Endothelial cell of umbilical vein (primary cell): ENCODE measurements at regions not wholly inside any gene's neighbourhood (a gene's known extent, or its start where the extent isn't known, plus 50 kb on each side); places are given as distances from the start of the nearest gene placed in this dataset.

Experiments
- BruUV-seq: library from RNA; stranded (reverse); fragments of 400-500 nt; replicated peaks from 2 replicates; lab custom pipeline; 2021; lab: Mats Ljungman, UMichigan
- CTCF ChIA-PET: fragments of 300-600, 350-600 bp; sonication (Branson Sonifier 250); formaldehyde crosslinking; loops from one replicate; lab custom pipeline; 2021; ENCODE audit warnings: antibody characterized with exemption, inconsistent platforms; lab: Charles Lee
- POLR2A ChIA-PET: fragments of 300-600, 350-600 bp; sonication (Branson Sonifier 250); formaldehyde crosslinking; loops from one replicate; lab custom pipeline; 2021; ENCODE audit warnings: antibody characterized with exemption, inconsistent platforms; lab: Charles Lee
- DNase-seq: peaks from one replicate; pipeline ENCODE4 v3.0.0-alpha.2; 2011; ENCODE audit warnings: low read depth, low spot score
- FAIRE-seq: peaks from 2 replicates; lab custom pipeline; 2011; peaks lifted over from hg19 to GRCh38; lab: Jason Lieb, UNC
- H2AFZ ChIP-seq: 2 replicates; pipeline ENCODE4 v1.6.0; 2012; ENCODE audit warnings: low read depth, low read length, control low read depth, inconsistent platforms
- H3K27ac ChIP-seq: 2 replicates; pipeline ENCODE4 v1.5.1; 2011; ENCODE audit warnings: low read depth, mild to moderate bottlenecking, control low read depth, low read length, moderate library complexity; ENCODE audit not compliant: insufficient read depth
- H3K27me3 ChIP-seq, 2 experiments: 2 replicates each; pipeline versions ENCODE4 v1.6.0 to v1.6.1; 2011; ENCODE audit warnings: low read length in 2 of 2, mixed read lengths in 1 of 2; ENCODE audit not compliant: control insufficient read depth in 2 of 2, insufficient read depth in 2 of 2
- H3K36me3 ChIP-seq, 2 experiments: 2 replicates in 1 of 2; 3 replicates in 1 of 2; pipeline ENCODE4 v1.5.1; 2011; ENCODE audit warnings: low read length in 2 of 2, mild to moderate bottlenecking in 1 of 2, moderate library complexity in 1 of 2; ENCODE audit not compliant: control insufficient read depth in 2 of 2, insufficient read depth in 2 of 2; ENCODE audit errors: extremely low read depth in 1 of 2
- H3K4me1 ChIP-seq: 3 replicates; pipeline ENCODE4 v1.5.1; 2011; ENCODE audit warnings: mild to moderate bottlenecking, low read length; ENCODE audit not compliant: control insufficient read depth, insufficient read depth; ENCODE audit errors: extremely low read depth
- H3K4me2 ChIP-seq: 2 replicates; pipeline ENCODE4 v1.6.1; 2011; ENCODE audit warnings: low read length, control low read depth, mixed read lengths; ENCODE audit not compliant: insufficient read depth
- H3K4me3 ChIP-seq, 3 experiments: fragments of 200-600 bp in 1 of 3; sonication (generic), shearing (Covaris generic) in 1 of 3; replicated peaks in 1 of 3; 2 replicates each; pipeline ENCODE4 v1.5.1; 2011 to 2016; ENCODE audit warnings: control low read depth in 3 of 3, low read length in 3 of 3, mild to moderate bottlenecking in 2 of 3, inconsistent platforms in 1 of 3, low read depth in 1 of 3, moderate library complexity in 1 of 3; ENCODE audit not compliant: insufficient read depth in 1 of 3
- H3K79me2 ChIP-seq: 2 replicates; pipeline ENCODE4 v1.6.0; 2012; ENCODE audit warnings: low read length, inconsistent platforms; ENCODE audit not compliant: control insufficient read depth, insufficient read depth
- H3K9ac ChIP-seq: replicated peaks from 2 replicates; pipeline ENCODE3; 2011; ENCODE audit warnings: low read length, control low read depth; ENCODE audit not compliant: insufficient read depth; ENCODE audit errors: extremely low read depth
- H3K9me1 ChIP-seq: replicated peaks from 3 replicates; pipeline ENCODE4 v1.6.0; 2011; ENCODE audit warnings: mild to moderate bottlenecking, low read length; ENCODE audit not compliant: control insufficient read depth, insufficient read depth; ENCODE audit errors: extremely low read depth
- H3K9me3 ChIP-seq: replicated peaks from 2 replicates; pipeline ENCODE4 v1.5.1; 2012; ENCODE audit warnings: low read length, inconsistent platforms; ENCODE audit not compliant: control insufficient read depth, insufficient read depth
- H4K20me1 ChIP-seq: replicated peaks from 2 replicates; pipeline ENCODE3; 2011; ENCODE audit warnings: mild to moderate bottlenecking, low read length; ENCODE audit not compliant: control insufficient read depth, insufficient read depth; ENCODE audit errors: extremely low read depth
- EZH2 ChIP-seq: IDR thresholded peaks from 2 replicates; pipeline ENCODE4 v1.6.1; 2012; ENCODE audit warnings: borderline replicate concordance, low read depth, mild to moderate bottlenecking, moderate library complexity, low read length, inconsistent platforms; ENCODE audit not compliant: severe bottlenecking
- FOS ChIP-seq: IDR thresholded peaks from 2 replicates; pipeline ENCODE4 v1.6.1; 2011; ENCODE audit warnings: mild to moderate bottlenecking, low read length, moderate library complexity, borderline replicate concordance; ENCODE audit not compliant: insufficient read depth
- GATA2 ChIP-seq: IDR thresholded peaks from 2 replicates; pipeline ENCODE4 v1.7.0; 2011; ENCODE audit warnings: low read depth, mild to moderate bottlenecking, moderate library complexity, mixed read lengths, low read length; ENCODE audit not compliant: insufficient read length, insufficient read depth
- MYC ChIP-seq: IDR thresholded peaks from one replicate; pipeline ENCODE4 v1.6.1; 2011; ENCODE audit warnings: mild to moderate bottlenecking, low read depth, low read length
- POLR2AphosphoS5 ChIP-seq: IDR thresholded peaks from 2 replicates; pipeline ENCODE4 v1.6.1; 2012; ENCODE audit warnings: low read depth, mild to moderate bottlenecking, control low read depth, low read length, moderate library complexity; ENCODE audit not compliant: insufficient read depth
- dilution Hi-C: fragments of 300-500 bp; cut with MboI; formaldehyde crosslinking; loops from one replicate; pipeline ENCODE4 v1.15.0; 2019; ENCODE audit warnings: low sequenced_read_pairs; ENCODE audit not compliant: extremely low pct_ligation_motif_present
- intact Hi-C: fragments of 100-400 bp; cut with micrococcal nuclease; formaldehyde crosslinking; loops from one replicate; pipeline ENCODE4 v1.10.0; 2022
- TF ChIP-seq, protein P1 (sequence below): IDR thresholded peaks from 2 replicates; pipeline ENCODE4 v1.6.1; 2011; ENCODE audit not compliant: insufficient read depth, insufficient read length
- TF ChIP-seq, protein P2 (sequence below), 2 donors: IDR thresholded peaks; 1 replicate in 1 of 2; 2 replicates in 1 of 2; pipeline ENCODE4 v1.5.1; 2011; ENCODE audit warnings: low read length in 2 of 2, mild to moderate bottlenecking in 2 of 2, moderate library complexity in 2 of 2, control low read depth in 1 of 2, inconsistent platforms in 1 of 2, low read depth in 1 of 2; ENCODE audit not compliant: insufficient read depth in 1 of 2; ENCODE audit errors: extremely low read depth in 1 of 2

DNA sequence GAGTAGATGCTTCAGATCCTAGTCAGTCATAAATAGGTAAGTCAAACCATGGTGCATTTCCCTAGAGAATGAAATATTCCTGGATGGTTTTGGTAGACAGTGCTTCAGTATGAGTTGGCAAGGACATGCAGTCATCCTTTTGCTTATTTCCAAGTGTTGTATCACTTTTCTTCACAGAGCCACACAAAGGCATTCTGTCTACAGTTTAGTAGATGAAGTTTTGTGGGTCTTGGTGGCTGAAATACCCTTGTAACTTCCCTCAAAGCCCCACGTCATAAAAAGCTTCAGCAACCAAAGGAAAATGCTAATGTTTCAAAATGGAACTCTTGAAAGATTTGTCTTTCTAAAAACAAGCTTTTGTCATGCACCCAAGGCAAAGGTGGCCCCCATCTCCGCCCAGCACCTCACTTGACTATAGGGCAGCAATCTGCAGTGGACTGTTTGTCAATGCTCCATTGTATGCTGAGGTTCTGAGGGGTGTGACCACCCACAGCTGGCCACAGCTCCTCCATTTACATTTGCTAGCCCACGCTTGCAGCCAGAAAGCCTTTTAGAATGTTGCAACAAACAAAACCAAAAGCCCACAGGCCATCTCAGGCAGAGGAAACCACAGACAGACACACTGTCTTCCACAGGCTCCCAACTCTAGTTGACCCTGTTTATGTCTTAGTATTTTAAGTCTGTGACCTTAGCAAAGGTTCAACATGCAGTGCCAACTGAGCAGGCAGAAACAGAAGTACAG is 87.1 kb upstream of the FAM9C start:
- Histone ChIP-seq H4K20me1 (no peaks in the 10 kb centered on the region), H3K9me3 (no peaks in the 10 kb centered on the region), H3K4me3 (no peak overlapping the region), H3K27me3 (no peaks in the 10 kb centered on the region), H2AFZ (no peak overlapping the region), H3K36me3 (no peaks in the 10 kb centered on the region), H3K4me2 (no peak overlapping the region), H3K4me1 (no peaks in the 10 kb centered on the region), H3K9ac (no peak overlapping the region), H3K27ac (no peak overlapping the region), H3K9me1 (no peaks in the 10 kb centered on the region), H3K79me2 (no peaks in the 10 kb centered on the region)
- no peak for FAIRE-seq
- CTCF ChIA-PET = interaction anchor here (0.6 kb wide), 1 partner anchor 79 kb away, joined by 4 read pairs; no protein-coding TSS in a partner anchor
- TF ChIP-seq MYC (no peak), POLR2AphosphoS5 (no peak), EZH2 (no peak), GATA2 (no peak), FOS (no peak)
- TF ChIP-seq, protein P1, sequence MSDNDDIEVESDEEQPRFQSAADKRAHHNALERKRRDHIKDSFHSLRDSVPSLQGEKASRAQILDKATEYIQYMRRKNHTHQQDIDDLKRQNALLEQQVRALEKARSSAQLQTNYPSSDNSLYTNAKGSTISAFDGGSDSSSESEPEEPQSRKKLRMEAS = no peak
- TF ChIP-seq, protein P2, sequence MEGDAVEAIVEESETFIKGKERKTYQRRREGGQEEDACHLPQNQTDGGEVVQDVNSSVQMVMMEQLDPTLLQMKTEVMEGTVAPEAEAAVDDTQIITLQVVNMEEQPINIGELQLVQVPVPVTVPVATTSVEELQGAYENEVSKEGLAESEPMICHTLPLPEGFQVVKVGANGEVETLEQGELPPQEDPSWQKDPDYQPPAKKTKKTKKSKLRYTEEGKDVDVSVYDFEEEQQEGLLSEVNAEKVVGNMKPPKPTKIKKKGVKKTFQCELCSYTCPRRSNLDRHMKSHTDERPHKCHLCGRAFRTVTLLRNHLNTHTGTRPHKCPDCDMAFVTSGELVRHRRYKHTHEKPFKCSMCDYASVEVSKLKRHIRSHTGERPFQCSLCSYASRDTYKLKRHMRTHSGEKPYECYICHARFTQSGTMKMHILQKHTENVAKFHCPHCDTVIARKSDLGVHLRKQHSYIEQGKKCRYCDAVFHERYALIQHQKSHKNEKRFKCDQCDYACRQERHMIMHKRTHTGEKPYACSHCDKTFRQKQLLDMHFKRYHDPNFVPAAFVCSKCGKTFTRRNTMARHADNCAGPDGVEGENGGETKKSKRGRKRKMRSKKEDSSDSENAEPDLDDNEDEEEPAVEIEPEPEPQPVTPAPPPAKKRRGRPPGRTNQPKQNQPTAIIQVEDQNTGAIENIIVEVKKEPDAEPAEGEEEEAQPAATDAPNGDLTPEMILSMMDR (IDR thresholded peaks at IDR 0.05; ENCODE audit: extremely low read depth in 1 of 2, insufficient read depth in 1 of 2, low read depth in 1 of 2, low read length in 2 of 2) = no peak
- dilution Hi-C loops (no loop called here), intact Hi-C loops (no loop called here)
- POLR2A ChIA-PET = no interaction called here
- no peak for DNase-seq
- BruUV-seq = no TSS peak
